ENCODE measurements at regions not wholly inside any gene's neighbourhood (a gene's known extent, or its start where the extent isn't known, plus 50 kb on each side); places are given as distances from the start of the nearest gene placed in this dataset.

DNA sequence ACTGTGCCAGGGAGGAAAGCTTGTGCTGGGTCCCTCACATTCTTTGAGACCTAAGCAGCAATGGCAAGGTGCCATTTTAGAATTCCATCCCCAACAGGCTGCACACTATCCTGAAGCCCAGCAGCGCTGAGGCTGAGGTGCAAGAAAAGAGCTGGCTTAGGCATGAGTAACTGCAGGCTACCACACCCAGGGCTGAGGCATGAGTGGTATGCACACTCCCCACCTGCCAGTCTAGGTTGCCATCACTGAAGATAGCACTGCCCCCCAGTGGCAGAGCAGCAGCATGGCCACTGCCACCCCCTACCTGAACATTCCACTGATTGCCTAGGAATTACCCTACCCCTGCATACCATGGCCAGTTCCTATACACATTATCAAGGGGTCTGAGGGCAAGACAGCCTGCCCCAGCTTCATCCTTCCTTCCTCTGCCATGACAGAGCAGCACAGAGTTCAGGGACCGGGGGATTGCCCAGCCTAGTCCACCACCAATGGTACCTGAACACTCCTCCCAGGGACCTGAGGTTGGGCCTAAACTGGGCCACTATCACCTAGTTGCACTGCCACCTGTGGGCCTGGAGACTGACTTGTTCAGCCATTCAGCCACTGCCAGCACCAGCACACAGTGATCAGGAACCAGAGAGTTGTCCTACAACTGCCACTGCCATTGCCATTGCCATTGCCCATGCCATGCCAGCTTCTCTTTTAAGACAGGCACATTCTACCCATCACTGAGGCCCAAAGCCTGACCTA lies 129.8 kb downstream of the SATB1 start:
- TF ChIP-seq SP1 (IDR thresholded peaks at IDR 0.05) (no peak), L3MBTL2 (conservative IDR thresholded peaks at IDR 0.05) (no peak)
- CTCF ChIA-PET = no interaction called here

DNA sequence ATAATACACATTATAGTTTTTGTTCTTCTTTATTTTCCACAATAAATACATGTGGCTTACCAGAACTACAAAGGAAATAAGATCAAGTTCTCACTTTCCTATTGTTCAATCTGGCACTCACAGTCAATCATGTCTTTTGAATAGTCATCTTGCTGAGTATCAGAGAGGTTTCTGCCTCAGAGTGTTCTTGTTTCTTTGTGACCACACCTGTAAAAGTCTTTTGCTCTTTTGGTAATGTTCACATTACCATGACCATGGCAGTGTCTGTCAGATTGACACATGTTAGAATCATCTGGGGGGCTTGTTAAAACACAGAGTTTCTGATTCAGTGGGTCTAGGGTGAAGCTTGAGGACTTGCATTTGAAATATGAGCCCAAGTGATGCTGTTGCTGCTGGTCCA lies 135.0 kb downstream of the SATB1 start:
- no peak for TF ChIP-seq L3MBTL2 (conservative IDR thresholded peaks at IDR 0.05)
- TF ChIP-seq SP1 (IDR thresholded peaks at IDR 0.05) = no peak
- no peak for TF ChIP-seq FOXM1 (IDR thresholded peaks at IDR 0.05; ENCODE audit: borderline replicate concordance)
- TF ChIP-seq ARNT (IDR thresholded peaks at IDR 0.05) = no peak
- no peak for TF ChIP-seq FOXK2 (IDR thresholded peaks at IDR 0.05)
- no peak for TF ChIP-seq CTBP1 (IDR thresholded peaks at IDR 0.05; ENCODE audit: borderline replicate concordance)
- TF ChIP-seq LEF1 (IDR thresholded peaks at IDR 0.05; ENCODE audit: borderline replicate concordance) = no peak
- no peak for TF ChIP-seq TARDBP (IDR thresholded peaks at IDR 0.05)
- TF ChIP-seq BHLHE40 (IDR thresholded peaks at IDR 0.05; ENCODE audit: borderline replicate concordance) = no peak
- DNase-seq (ENCODE audit: extremely low spot score) = no peak
- ChIA-PET POLR2A (no interaction called here), CTCF (no interaction called here)

More for the DNA sequence above, 129.8 kb downstream of the SATB1 start:
- POLR2A ChIA-PET = no interaction called here
- peak; percentile 52 for DNase-seq (ENCODE audit: extremely low spot score)

DNA sequence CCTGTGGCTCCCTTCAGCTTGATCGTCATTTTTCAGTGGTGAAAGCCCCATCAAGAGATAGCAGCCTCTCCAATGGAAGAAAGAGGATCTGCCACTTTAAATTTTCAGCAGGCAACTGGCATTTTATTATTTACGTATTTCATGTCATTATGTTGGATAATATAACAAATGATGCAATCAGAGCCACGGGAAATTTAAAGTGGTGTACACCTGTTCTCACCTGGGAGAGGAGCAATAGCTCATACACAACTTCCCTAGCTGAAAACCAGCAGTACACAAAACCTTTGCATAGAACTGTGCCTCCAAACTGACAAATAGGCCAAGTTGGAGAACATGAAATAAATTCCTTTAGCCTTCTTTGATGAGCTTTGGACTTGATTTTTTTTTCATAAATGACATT lies 136.9 kb downstream of the SATB1 start:
- DNase-seq (ENCODE audit: extremely low spot score) = no peak
- ChIA-PET POLR2A (no interaction called here), CTCF (no interaction called here)
- TF ChIP-seq ARNT (IDR thresholded peaks at IDR 0.05) (no peak), FOXK2 (IDR thresholded peaks at IDR 0.05) (no peak), ELF4 (IDR thresholded peaks at IDR 0.05) (no peak), ZNF384 (IDR thresholded peaks at IDR 0.05) (no peak), HDGF (IDR thresholded peaks at IDR 0.05; ENCODE audit: borderline replicate concordance) (no peak), FOXA1 (IDR thresholded peaks at IDR 0.05) (no peak), LEF1 (IDR thresholded peaks at IDR 0.05; ENCODE audit: borderline replicate concordance) (no peak), TARDBP (IDR thresholded peaks at IDR 0.05) (no peak), L3MBTL2 (conservative IDR thresholded peaks at IDR 0.05) (no peak), CTBP1 (IDR thresholded peaks at IDR 0.05; ENCODE audit: borderline replicate concordance) (no peak), SP1 (IDR thresholded peaks at IDR 0.05) (no peak), SUZ12 (IDR thresholded peaks at IDR 0.05) (no peak), FOXM1 (IDR thresholded peaks at IDR 0.05; ENCODE audit: borderline replicate concordance) (no peak), BHLHE40 (IDR thresholded peaks at IDR 0.05; ENCODE audit: borderline replicate concordance) (no peak), NFRKB (IDR thresholded peaks at IDR 0.05) (no peak)
- TF ChIP-seq, protein P1, sequence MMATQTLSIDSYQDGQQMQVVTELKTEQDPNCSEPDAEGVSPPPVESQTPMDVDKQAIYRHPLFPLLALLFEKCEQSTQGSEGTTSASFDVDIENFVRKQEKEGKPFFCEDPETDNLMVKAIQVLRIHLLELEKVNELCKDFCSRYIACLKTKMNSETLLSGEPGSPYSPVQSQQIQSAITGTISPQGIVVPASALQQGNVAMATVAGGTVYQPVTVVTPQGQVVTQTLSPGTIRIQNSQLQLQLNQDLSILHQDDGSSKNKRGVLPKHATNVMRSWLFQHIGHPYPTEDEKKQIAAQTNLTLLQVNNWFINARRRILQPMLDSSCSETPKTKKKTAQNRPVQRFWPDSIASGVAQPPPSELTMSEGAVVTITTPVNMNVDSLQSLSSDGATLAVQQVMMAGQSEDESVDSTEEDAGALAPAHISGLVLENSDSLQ (IDR thresholded peaks at IDR 0.05) = no peak

DNA sequence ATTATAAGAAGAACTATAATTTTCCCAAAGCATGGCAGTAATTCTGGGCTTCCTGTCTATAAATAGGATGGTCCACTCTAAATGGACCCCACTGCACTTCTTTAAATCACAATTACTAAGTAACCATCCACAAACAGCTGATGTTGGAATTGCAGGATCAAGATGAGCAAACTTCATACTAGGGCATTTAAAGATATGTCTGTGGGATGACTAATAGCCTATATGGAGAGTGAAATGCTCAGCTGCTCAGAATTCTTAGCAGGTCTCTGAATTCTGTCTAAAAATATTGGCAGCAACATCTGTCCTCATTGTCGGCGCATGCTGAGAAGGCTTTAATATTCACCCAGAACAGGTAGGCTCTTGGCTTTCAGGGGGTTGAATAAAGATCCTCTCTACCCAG lies 140.4 kb downstream of the SATB1 start:
- no peak for TF ChIP-seq ARNT (IDR thresholded peaks at IDR 0.05)
- no peak for TF ChIP-seq HDGF (IDR thresholded peaks at IDR 0.05; ENCODE audit: borderline replicate concordance)
- no peak for TF ChIP-seq TARDBP (IDR thresholded peaks at IDR 0.05)
- no peak for TF ChIP-seq FOXK2 (IDR thresholded peaks at IDR 0.05)
- TF ChIP-seq, protein P1 (IDR thresholded peaks at IDR 0.05) = no peak
- no peak for TF ChIP-seq CTBP1 (IDR thresholded peaks at IDR 0.05; ENCODE audit: borderline replicate concordance)
- TF ChIP-seq SUZ12 (IDR thresholded peaks at IDR 0.05) = no peak
- ChIA-PET CTCF (no interaction called here), POLR2A (no interaction called here)
- DNase-seq (ENCODE audit: extremely low spot score) = no peak

DNA sequence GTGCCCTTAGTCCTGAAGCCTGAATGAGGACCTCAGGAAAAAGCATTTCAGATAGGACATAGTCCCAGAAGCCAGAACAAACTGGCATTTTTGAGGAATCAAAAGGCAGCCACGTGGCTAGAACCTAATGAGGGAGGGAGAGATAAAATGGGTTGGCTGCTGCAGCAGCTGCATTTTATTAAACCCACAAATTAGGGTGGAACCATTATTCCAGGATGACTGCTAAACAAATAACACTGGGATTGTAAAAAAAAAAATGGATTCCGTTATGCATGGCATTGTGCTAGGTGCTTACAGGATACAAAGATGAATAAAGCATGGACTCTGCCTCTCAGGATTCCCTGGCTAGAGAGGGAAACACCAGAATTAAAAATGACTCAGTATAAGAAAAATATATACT lies 141.5 kb downstream of the SATB1 start:
- ChIA-PET POLR2A (no interaction called here), CTCF (no interaction called here)
- no peak for DNase-seq (ENCODE audit: extremely low spot score)
- TF ChIP-seq ARNT (IDR thresholded peaks at IDR 0.05) = no peak
- TF ChIP-seq ZNF384 (IDR thresholded peaks at IDR 0.05) = no peak

DNA sequence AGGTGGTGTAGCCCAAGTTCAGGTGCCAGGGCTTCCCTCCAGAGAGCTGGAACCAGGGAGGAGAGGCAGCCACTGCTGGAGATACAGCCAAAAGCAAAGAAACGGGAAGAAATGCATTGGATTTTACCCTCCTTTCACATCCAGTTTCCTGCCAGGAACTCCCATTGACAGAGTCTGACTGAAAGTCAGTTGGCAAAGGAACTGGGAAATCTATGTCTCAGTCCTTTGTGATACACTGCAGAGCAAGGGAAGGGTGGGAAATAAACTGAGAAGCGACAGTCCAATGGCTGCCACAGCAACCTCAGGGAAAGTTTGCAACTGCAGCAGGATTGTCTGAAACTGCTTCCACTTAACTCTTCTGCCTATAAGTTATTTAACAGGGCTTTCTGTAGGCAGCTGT lies 142.6 kb downstream of the SATB1 start:
- ChIA-PET CTCF (no interaction called here), POLR2A (no interaction called here)
- no peak for TF ChIP-seq L3MBTL2 (conservative IDR thresholded peaks at IDR 0.05)
- no peak for TF ChIP-seq FOXA1 (IDR thresholded peaks at IDR 0.05)
- TF ChIP-seq, protein P1 (IDR thresholded peaks at IDR 0.05) = no peak
- no peak for TF ChIP-seq HDGF (IDR thresholded peaks at IDR 0.05; ENCODE audit: borderline replicate concordance)
- TF ChIP-seq ELF4 (IDR thresholded peaks at IDR 0.05) = no peak
- TF ChIP-seq ARNT (IDR thresholded peaks at IDR 0.05) = no peak
- no peak for TF ChIP-seq SP1 (IDR thresholded peaks at IDR 0.05)
- TF ChIP-seq LEF1 (IDR thresholded peaks at IDR 0.05; ENCODE audit: borderline replicate concordance) = no peak
- no peak for TF ChIP-seq TARDBP (IDR thresholded peaks at IDR 0.05)
- TF ChIP-seq BHLHE40 (IDR thresholded peaks at IDR 0.05; ENCODE audit: borderline replicate concordance) = no peak
- no peak for TF ChIP-seq SUZ12 (IDR thresholded peaks at IDR 0.05)
- DNase-seq (ENCODE audit: extremely low spot score) = no peak

DNA sequence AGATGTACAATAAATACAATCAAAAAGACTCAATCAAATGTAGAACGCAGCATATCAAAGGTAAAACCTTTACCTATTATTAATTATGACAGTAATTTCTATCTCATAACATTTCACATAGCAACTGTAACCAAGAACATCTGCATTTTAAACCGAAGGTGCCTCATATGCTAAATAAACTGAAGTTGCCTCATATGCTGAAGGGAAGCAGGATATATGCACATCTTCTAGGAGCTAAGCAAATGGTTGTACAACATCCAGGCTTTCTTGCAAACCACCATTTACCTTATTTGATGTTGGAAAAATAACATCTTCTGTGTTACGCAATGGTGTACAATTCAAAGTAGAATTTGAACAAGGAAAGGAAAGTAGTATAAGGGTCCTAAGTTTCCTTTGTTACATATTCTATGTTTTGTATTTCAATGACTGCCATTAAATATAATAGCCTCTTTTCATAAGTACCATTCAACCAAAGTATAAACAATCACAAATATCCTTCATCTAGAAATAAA lies 145.9 kb downstream of the SATB1 start:
- CTCF ChIA-PET = no interaction called here
- DNase-seq (ENCODE audit: extremely low spot score) = no peak
- no peak for TF ChIP-seq BHLHE40 (IDR thresholded peaks at IDR 0.05; ENCODE audit: borderline replicate concordance)
- no peak for TF ChIP-seq TARDBP (IDR thresholded peaks at IDR 0.05)
- TF ChIP-seq, protein P1 (IDR thresholded peaks at IDR 0.05) = no peak
- TF ChIP-seq NFRKB (IDR thresholded peaks at IDR 0.05) = no peak
- no peak for TF ChIP-seq FOXA1 (IDR thresholded peaks at IDR 0.05)
- TF ChIP-seq CTBP1 (IDR thresholded peaks at IDR 0.05; ENCODE audit: borderline replicate concordance) = no peak
- TF ChIP-seq SUZ12 (IDR thresholded peaks at IDR 0.05) = no peak
- TF ChIP-seq SP1 (IDR thresholded peaks at IDR 0.05) = no peak
- no peak for TF ChIP-seq ARNT (IDR thresholded peaks at IDR 0.05)
- no peak for TF ChIP-seq LEF1 (IDR thresholded peaks at IDR 0.05; ENCODE audit: borderline replicate concordance)
- no peak for TF ChIP-seq FOXK2 (IDR thresholded peaks at IDR 0.05)
- no peak for TF ChIP-seq HDGF (IDR thresholded peaks at IDR 0.05; ENCODE audit: borderline replicate concordance)
- no peak for TF ChIP-seq L3MBTL2 (conservative IDR thresholded peaks at IDR 0.05)
- POLR2A ChIA-PET = no interaction called here

Data from HEK293T (cell line).